Upper lobe of right lung (tissue), 1 donor: ENCODE measurements at regions not wholly inside any gene's neighbourhood (a gene's known extent, or its start where the extent isn't known, plus 50 kb on each side); places are given as distances from the start of the nearest gene placed in this dataset.

Source experiments
- ATAC-seq: fragments of 200-7000 bp; cut with Tn5 transposase; one replicate; pipeline ENCODE4 v1.9.1; 2020; ENCODE audit warnings: mild to moderate bottlenecking, moderate library complexity
- DNase-seq: peaks from one replicate; pipeline ENCODE4 v3.0.0-alpha.2; 2020
- H3K27ac ChIP-seq: fragments of 200-600 bp; one replicate; pipeline ENCODE4 v1.8.0; 2022
- H3K27me3 ChIP-seq: fragments of 200-600 bp; one replicate; pipeline ENCODE4 v1.8.0; 2022; ENCODE audit warnings: mild to moderate bottlenecking
- H3K36me3 ChIP-seq: fragments of 200-600 bp; one replicate; pipeline ENCODE4 v1.8.0; 2022
- H3K4me1 ChIP-seq: fragments of 200-600 bp; one replicate; pipeline ENCODE4 v1.8.0; 2022
- H3K4me3 ChIP-seq: fragments of 200-600 bp; one replicate; pipeline ENCODE4 v1.8.0; 2022; ENCODE audit warnings: mild to moderate bottlenecking
- H3K9me3 ChIP-seq: fragments of 200-600 bp; one replicate; pipeline ENCODE4 v1.8.0; 2022
- intact Hi-C: fragments of 100-400 bp; cut with DNase I; formaldehyde crosslinking; loops from one replicate; pipeline ENCODE4 v1.11.0; 2022
- TF ChIP-seq, protein P1 (sequence below): fragments of 200-600 bp; IDR thresholded peaks from one replicate; pipeline ENCODE4 v1.8.0; 2022; ENCODE audit warnings: antibody characterized with exemption
- donor health status: DM: no; HTN: yes; CAD: no; lungs with severe emphysema.

DNA sequence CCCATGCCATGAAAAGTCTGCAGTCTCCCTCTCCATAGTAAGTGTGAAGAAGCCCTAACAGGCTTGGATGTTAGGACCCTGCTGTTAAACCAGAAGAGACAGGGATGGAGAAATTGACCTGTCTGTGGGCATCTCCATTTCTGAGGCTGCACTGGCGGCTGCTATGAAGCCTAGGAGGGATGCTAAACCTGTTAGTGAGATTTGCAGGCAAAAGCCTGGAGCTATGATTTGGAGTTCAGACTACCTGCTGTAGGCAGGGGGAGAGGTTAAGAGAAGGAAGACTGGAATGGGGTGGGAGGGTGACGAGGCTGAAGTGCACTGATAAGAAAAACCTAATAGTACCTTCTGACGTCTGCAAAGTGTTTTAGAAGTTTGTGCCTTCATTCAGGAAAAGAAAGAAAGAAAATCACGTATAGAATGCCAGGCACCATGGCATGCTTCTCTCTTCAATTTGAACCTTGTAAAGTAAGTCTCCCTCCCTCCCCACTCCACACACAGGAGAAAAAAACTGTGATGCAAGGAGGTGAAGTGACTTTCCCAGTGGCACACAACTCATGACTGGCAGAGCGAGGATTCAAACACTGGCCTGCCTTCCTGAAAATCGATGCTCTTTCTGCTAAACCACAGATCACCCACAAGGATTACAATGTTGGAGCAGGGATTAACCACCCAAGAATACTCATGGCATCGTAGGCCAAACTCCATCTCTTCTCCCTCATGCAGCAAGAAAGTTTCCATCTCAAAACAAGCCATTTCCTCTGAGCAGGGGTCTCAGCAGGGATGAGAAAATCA, 98.5 kb upstream of the PKDCC start:
- Histone ChIP-seq H3K36me3 (no peaks in the 10 kb centered on the region), H3K4me3 (no peak overlapping the region), H3K4me1 (no peaks in the 10 kb centered on the region), H3K27ac (no peak overlapping the region), H3K27me3 (no peaks in the 10 kb centered on the region), H3K9me3 (no peaks in the 10 kb centered on the region)
- TF ChIP-seq, protein P1, sequence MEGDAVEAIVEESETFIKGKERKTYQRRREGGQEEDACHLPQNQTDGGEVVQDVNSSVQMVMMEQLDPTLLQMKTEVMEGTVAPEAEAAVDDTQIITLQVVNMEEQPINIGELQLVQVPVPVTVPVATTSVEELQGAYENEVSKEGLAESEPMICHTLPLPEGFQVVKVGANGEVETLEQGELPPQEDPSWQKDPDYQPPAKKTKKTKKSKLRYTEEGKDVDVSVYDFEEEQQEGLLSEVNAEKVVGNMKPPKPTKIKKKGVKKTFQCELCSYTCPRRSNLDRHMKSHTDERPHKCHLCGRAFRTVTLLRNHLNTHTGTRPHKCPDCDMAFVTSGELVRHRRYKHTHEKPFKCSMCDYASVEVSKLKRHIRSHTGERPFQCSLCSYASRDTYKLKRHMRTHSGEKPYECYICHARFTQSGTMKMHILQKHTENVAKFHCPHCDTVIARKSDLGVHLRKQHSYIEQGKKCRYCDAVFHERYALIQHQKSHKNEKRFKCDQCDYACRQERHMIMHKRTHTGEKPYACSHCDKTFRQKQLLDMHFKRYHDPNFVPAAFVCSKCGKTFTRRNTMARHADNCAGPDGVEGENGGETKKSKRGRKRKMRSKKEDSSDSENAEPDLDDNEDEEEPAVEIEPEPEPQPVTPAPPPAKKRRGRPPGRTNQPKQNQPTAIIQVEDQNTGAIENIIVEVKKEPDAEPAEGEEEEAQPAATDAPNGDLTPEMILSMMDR: no peak
- DNase-seq (no peak), ATAC-seq (no peak)
- intact Hi-C loops: no loop called here

DNA sequence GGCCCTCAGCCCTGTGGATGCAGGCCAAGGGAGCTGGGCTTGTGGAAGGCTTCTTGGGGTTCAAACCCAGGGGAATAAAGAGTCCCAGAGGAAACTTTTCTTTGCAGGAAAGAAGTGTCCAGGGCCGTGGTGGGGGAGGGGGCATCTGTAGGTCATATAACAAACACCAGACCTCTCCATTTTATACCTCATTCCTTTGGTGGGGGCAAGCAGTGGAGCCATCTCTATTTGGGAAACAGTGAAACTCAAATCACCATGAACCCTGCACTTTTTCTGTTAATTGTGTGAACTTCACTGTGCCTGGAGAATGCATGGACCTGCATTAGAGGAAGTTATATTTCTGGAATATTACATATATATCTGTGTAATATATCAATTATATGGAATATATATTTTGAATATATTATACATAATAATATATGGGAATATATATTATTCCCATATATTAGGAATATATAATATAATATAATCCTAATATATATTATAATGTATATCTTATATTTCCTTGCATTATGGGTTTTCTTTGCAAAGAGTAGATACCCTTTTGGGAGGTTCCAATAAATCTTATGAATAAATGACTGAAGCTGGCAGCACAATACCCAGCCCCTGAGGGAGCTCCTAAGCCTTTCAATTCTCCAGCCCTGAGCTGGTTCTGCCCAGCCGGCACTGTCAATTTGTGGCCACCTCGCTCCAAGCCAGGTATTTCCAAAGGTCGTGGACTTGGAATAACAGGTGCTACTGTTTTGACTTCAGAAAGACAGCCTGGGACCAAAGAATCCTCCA, 97.7 kb upstream of the PKDCC start:
- TF ChIP-seq, protein P1: no peak
- Histone ChIP-seq H3K27ac (no peak overlapping the region), H3K27me3 (no peaks in the 10 kb centered on the region), H3K9me3 (no peaks in the 10 kb centered on the region), H3K4me1 (no peaks in the 10 kb centered on the region), H3K36me3 (no peaks in the 10 kb centered on the region), H3K4me3 (no peak overlapping the region)
- intact Hi-C loops: no loop called here
- DNase-seq (no peak), ATAC-seq (no peak)

DNA sequence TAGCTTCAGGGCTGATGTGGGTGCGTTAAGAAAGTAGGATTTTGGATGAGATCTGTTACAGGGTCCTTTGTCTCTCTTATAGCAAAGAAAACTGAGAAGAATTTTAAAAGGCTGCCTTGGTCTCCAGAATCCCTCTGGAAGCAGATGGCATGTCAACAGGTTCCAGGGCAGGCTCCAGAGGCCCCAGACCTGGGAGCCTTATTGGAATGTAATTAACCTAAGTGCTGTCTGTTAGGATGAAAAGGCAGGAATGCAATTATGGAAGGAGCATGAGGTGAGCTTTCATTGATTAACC, 97.2 kb upstream of the PKDCC start:
- Histone ChIP-seq H3K4me3 (no peak overlapping the region), H3K27ac (no peak overlapping the region), H3K4me1 (no peaks in the 10 kb centered on the region), H3K27me3 (no peaks in the 10 kb centered on the region), H3K36me3 (no peaks in the 10 kb centered on the region), H3K9me3 (no peaks in the 10 kb centered on the region)
- DNase-seq (no peak), ATAC-seq (no peak)
- intact Hi-C loops: no loop called here
- TF ChIP-seq, protein P1: no peak

DNA sequence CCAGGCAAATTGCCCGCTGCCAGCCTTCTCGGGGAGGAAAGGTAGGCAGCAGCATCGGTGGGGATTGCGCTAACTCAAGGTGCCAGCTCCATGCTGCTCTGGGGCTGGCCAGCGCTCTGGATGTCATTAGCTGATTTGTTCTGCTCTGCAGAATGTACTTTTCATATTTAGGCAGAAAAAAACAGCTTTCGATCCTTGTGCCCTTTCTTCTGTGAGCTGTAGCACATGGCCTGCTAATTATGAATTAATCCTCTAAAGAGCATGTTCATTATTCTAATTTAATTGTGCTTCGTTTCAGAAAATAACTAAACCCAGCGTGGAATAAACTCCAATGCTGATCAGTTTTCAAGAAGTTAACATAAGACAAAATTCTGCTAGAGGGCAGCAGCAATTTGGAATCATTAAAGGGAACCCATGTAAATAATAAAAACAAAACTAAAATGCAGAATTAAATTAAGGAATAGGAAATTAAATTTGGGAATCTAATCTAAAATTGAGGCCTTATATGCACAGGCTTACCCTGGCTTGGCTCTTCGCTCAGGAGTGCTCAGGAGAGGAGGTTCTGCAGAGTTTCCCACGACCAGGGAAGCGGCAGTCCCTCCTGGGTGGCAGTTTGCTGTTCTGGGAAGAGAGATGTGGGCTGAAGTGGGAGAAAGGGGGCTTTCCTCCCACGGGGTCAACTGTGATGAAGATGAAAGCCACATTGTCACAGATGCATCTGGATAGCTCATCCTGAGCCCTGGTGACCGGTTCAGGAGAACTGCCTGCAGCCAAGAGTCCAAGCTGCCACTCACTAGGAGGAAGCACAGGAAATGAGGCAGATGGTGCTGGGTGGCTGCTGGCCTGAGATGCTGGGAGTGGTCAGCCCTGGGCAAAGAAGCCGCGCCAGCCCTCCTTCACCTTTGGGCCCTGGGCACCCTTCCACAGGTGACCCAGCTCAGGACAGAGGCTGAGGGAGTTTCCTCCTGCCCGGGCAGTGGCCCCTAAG, 93.2 kb upstream of the PKDCC start:
- Histone ChIP-seq H3K4me1 (no peaks in the 10 kb centered on the region), H3K27ac (no peak overlapping the region), H3K4me3 (no peak overlapping the region), H3K27me3 (no peaks in the 10 kb centered on the region), H3K36me3 (no peaks in the 10 kb centered on the region), H3K9me3 (no peaks in the 10 kb centered on the region)
- TF ChIP-seq, protein P1: no peak
- intact Hi-C loops: no loop called here
- ATAC-seq (peak; percentile 40), DNase-seq (no peak)

DNA sequence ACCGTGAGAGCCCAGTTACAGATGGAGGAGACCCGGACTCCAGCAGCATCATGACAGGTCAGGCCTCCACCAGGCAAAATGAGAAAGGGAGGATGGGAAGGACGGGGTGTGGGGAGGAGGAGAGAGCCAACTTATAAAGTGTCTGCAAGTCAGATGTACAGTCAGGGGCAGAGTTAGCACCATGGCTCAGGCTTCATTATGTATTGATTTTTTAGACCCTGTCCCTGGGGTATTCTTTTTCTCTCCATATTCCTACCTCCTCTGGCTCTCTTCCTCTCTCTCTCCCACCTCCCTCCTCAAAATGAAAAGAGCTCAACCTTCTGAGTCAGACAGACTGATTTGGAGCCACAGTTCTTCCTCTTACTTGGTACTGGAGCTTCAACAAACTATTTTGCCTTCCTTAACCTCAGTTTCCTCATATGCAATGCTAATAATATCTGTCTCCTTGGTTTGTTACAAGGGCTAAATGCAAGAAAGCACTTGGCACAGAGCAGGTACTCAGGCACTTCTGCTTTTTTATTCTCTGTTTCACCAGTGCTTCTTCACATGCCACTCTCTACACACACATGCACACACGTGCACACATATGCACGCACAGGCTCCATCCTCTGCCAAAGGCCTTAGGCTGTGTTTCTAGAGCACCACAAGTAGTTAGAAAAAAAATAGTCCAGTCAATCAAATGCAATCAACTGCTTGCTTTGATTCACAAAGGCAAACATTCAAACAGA, 92.3 kb upstream of the PKDCC start:
- TF ChIP-seq, protein P1: no peak
- no peaks in the 10 kb centered on the region for H3K9me3 ChIP-seq
- intact Hi-C loops: no loop called here

More for the DNA sequence above, 92.3 kb upstream of the PKDCC start:
- Histone ChIP-seq H3K27ac (no peak overlapping the region), H3K36me3 (no peaks in the 10 kb centered on the region), H3K4me1 (no peaks in the 10 kb centered on the region), H3K4me3 (no peak overlapping the region), H3K27me3 (no peaks in the 10 kb centered on the region)
- no peak for DNase-seq
- ATAC-seq: no peak
